ENCODE measurements at regions not wholly inside any gene's neighbourhood (a gene's known extent, or its start where the extent isn't known, plus 50 kb on each side); places are given as distances from the start of the nearest gene placed in this dataset.

DNA sequence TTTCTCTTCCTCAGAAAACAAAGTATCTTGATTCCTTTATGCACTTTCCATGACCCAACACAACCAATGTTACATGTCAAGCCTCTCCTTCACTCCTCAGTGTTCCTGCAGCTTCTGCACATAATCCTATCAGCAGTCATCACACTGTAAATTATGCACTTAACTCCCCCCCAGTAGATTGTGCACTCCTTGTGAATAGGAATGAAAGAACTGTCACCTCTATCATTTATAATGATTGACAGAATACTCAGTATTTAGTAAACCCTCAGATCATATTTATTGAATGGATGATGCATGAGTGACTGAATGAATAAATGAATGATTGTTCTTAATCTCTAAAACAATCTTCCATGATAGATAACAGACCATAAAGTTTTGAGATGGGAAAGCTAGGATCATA, 253.3 kb downstream of the HS3ST1 start:
- no peak for DNase-seq
- Histone ChIP-seq H3K27me3 (no peaks in the 10 kb centered on the region), H3K9me3 (no peaks in the 10 kb centered on the region), H3K36me3 (no peaks in the 10 kb centered on the region), H3K4me3 (no peak overlapping the region), H3K27ac (no peak overlapping the region), H3K4me1 (no peaks in the 10 kb centered on the region)
- no peak for TF ChIP-seq CTCF (IDR thresholded peaks at IDR 0.05 in 4 of 5, conservative IDR thresholded peaks at IDR 0.05 in 1 of 5)
- no peak for TF ChIP-seq POLR2A (IDR thresholded peaks at IDR 0.05)
- in situ Hi-C loops (cut with MboI; ENCODE audit: low sequenced_read_pairs in 4 of 4) (no loop called here), intact Hi-C loops (cut with DNase I; ENCODE audit: low total_unique reads) (no loop called here)
- ATAC-seq, result no peak

- no peak for ATAC-seq
- in situ Hi-C loops (cut with MboI; ENCODE audit: low sequenced_read_pairs in 4 of 4), result no loop called here
- intact Hi-C loops (cut with DNase I; ENCODE audit: low total_unique reads), result no loop called here
Observed at GRCh38 chr4:11166606-11167005, 262.1 kb downstream of the HS3ST1 start.

DNA sequence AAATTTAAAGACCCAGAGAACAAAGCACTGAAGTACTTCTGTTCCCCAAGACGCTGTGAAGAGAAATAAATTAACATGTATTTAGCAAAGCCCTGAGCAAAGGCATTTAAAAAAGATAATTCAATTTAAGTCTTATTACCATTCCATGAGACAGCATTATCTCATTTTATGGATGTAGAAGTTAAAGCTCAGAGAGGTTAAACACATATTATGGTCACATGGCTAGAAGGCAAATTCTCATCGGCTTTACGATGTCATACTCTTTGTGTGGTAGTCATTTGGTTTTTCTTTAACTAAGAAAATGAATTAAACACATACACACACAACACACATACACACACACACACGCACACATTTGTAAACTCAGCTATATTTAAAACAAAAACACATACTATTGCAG, 262.7 kb downstream of the HS3ST1 start:
- ATAC-seq, result no peak
- in situ Hi-C loops (cut with MboI; ENCODE audit: low sequenced_read_pairs in 4 of 4) (no loop called here), intact Hi-C loops (cut with DNase I; ENCODE audit: low total_unique reads) (no loop called here)
- no peaks in the 10 kb centered on the region for H3K9me3 ChIP-seq
- H3K36me3 ChIP-seq, result no peaks in the 10 kb centered on the region
- no peak overlapping the region for H3K4me3 ChIP-seq
- no peaks in the 10 kb centered on the region for H3K27me3 ChIP-seq
- no peaks in the 10 kb centered on the region for H3K4me1 ChIP-seq
- TF ChIP-seq CTCF (IDR thresholded peaks at IDR 0.05 in 4 of 5, conservative IDR thresholded peaks at IDR 0.05 in 1 of 5) (no peak), POLR2A (IDR thresholded peaks at IDR 0.05) (no peak)
- no peak for DNase-seq
- no peak overlapping the region for H3K27ac ChIP-seq

More at GRCh38 chr4:11166606-11167005, 262.1 kb downstream of the HS3ST1 start:
- Histone ChIP-seq H3K4me3 (no peak overlapping the region), H3K27me3 (no peaks in the 10 kb centered on the region), H3K4me1 (no peaks in the 10 kb centered on the region), H3K27ac (no peak overlapping the region), H3K36me3 (no peaks in the 10 kb centered on the region), H3K9me3 (no peaks in the 10 kb centered on the region)
- no peak for DNase-seq
- no peak for TF ChIP-seq POLR2A (IDR thresholded peaks at IDR 0.05)
- TF ChIP-seq CTCF (IDR thresholded peaks at IDR 0.05 in 4 of 5, conservative IDR thresholded peaks at IDR 0.05 in 1 of 5), result no peak

DNA sequence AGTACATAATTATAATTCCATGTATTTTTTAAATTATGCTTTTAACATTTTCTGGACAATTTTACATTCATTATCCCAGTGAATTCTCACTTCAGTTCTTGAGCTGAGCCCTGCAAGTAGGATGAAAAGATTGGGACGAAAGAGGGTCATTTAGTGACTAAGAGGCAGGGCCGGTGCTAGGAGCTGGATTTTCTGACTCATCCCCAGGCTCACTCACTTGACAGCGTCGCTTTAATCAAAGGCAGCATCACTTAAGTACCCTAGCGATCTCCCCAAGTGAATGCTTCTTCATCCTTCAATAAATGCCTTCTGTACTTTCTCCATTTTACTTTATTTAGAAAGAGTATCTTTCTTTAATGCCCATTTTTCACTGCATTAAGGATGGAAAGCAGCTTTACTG, 263.6 kb downstream of the HS3ST1 start:
- intact Hi-C loops (cut with DNase I; ENCODE audit: low total_unique reads), result no loop called here
- DNase-seq, result no peak
- no peak overlapping the region for H3K27ac ChIP-seq
- TF ChIP-seq CTCF (IDR thresholded peaks at IDR 0.05 in 4 of 5, conservative IDR thresholded peaks at IDR 0.05 in 1 of 5) (no peak), POLR2A (IDR thresholded peaks at IDR 0.05) (no peak)
- no peaks in the 10 kb centered on the region for H3K9me3 ChIP-seq
- in situ Hi-C loops (cut with MboI; ENCODE audit: low sequenced_read_pairs in 4 of 4), result no loop called here
- H3K4me3 ChIP-seq, result no peak overlapping the region
- H3K36me3 ChIP-seq, result no peaks in the 10 kb centered on the region
- H3K4me1 ChIP-seq, result no peaks in the 10 kb centered on the region
- no peak for ATAC-seq
- no peaks in the 10 kb centered on the region for H3K27me3 ChIP-seq

GRCh38 chr4:11160288-11160687, 268.4 kb downstream of the HS3ST1 start:
- intact Hi-C loops (cut with DNase I; ENCODE audit: low total_unique reads) (no loop called here), in situ Hi-C loops (cut with MboI; ENCODE audit: low sequenced_read_pairs in 4 of 4) (no loop called here)
- Histone ChIP-seq H3K27me3 (no peaks in the 10 kb centered on the region), H3K36me3 (no peaks in the 10 kb centered on the region), H3K27ac (no peak overlapping the region), H3K4me1 (no peaks in the 10 kb centered on the region), H3K4me3 (no peak overlapping the region), H3K9me3 (no peaks in the 10 kb centered on the region)
- ATAC-seq (no peak), DNase-seq (no peak)
- TF ChIP-seq POLR2A (IDR thresholded peaks at IDR 0.05) (no peak), CTCF (IDR thresholded peaks at IDR 0.05 in 4 of 5, conservative IDR thresholded peaks at IDR 0.05 in 1 of 5) (no peak)

Data from gastrocnemius medialis (tissue), 4 donors.